HCEC 1CT (cell line): ENCODE measurements at regions not wholly inside any gene's neighbourhood (a gene's known extent, or its start where the extent isn't known, plus 50 kb on each side); places are given as distances from the start of the nearest gene placed in this dataset.
"Not testable (repeated sequence)": the region's sequence is repeated elsewhere in the genome, so short reads cannot be mapped to it uniquely, and the experiment has no call there.

ENCODE experiments used
- DNase-seq: peaks from one replicate; pipeline ENCODE4 v3.0.0-alpha.2; 2017

DNA sequence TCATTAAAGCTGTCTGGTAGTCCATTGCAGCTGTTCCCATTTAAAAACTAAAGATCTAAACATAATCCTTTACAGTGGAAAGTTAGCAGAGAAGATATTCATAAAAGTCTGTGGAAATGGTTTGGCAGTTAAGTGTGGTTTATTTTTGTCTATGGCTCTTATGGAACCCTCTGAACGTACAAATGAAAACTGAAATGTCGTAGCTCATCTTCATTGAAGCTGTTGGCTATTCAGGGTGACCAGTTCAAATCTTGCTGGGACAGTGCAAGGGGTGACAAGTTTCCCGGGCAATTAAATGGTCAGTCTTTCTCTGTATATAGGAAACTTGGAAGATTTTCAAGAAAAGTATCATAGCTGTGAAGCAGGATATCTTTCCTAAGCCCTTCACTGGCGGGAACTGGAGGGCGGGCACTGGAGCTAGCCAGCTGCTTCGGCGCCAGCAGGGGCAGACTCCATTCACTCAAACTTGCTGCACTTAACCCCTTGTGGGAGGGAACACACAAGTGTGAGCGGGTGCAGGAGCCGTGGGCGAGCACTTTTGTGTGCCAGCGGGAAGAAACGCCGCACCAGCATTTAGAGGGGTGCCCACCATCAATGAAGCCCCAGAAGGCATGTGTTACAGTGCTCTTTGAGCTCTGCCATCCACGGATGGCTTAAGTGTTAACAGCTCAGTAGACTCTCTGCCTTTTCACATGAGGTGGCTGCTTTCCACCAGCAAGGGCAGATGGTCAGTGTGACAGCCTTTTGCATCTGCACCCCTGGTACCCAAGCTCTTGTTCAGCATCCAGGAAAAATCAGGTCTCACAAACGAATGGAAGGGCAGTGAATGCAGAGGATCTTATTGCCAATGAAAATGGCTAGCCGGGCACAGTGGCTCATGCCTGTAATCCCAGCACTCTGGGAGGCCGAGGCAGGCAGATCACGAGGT is 232.1 kb upstream of the KAZN start:
- no peak for DNase-seq

- no peak for DNase-seq
Measured at GRCh38 chr1:14367451-14367850, 231.0 kb upstream of the KAZN start.

GRCh38 chr1:14369526-14370213 is 228.8 kb upstream of the KAZN start:
- no peak for DNase-seq

GRCh38 chr1:14371771-14372497 is 226.6 kb upstream of the KAZN start:
- no peak for DNase-seq

- no peak for DNase-seq
Measured at GRCh38 chr1:14372526-14372925, 226.0 kb upstream of the KAZN start.

DNA sequence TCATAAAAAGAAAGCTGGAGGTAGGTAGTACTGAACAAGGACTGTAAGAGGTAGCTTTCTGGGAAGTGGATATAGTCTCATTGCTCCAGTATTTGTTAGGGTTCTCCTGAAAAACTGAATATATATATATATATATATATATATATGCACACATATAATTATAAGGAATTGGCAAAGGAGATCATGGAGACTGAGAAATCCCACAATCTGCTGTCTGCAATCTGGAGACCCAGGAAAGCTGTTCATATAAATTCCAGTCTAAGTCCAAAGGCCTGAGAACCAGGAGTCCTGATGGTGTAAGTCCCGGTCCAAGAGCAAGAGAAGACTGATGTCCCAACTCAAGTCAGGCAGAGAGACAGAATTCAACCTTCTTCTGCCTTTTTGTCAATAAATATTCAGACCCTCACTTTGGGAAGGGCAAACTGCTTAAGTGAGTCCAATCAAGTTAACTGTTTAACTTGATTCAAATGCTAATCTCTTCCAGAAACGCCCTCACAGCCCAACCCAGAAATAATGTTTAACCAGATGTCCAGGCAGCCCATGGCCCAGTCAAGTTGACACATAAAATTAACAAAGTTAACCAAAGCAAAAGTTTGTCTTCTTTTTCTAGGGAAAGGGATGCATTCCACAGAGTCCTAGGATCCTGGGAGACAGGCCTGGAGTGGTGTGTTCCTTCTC is 225.3 kb upstream of the KAZN start:
- no peak for DNase-seq

DNA sequence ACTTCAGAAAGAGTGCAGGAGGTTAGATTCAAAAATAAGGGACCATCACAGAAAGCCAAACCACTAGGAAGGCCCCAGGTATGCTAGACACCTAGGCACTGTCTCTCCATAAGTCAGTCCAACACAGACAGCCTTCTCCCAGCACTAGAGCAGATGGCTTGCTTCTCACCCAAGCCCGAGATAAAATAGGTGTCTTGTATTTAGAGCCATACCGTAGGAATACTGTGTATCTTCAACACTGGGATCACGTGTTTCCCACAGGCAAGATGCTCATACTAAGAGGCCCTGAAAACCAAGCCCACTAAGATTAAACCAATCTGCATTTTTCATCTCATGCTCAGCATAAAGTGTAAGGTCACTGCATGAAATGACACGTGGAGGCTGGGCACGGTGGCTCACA is 223.3 kb upstream of the KAZN start:
- no peak for DNase-seq

DNA sequence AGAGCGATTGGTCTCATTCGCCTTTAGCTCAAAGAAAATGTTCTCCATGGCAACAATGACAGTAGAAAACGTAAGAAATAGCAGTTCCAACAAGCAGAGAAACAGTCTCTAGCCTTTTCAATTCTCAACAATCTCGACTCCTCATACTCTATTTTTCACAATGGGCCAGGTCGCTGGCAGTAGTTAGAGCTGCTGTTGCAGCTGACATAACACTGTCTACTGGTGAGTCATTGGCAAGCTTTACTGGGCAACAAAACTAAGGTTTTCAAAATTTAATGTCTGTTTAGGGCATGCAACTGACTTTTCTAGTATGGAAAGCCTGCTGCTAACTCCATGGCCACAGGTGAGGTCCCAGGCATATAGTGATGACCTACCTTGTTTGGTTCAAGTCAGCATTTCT is 221.1 kb upstream of the KAZN start:
- DNase-seq, result no peak

- no peak for DNase-seq
Measured at GRCh38 chr1:14380408-14380807, 218.1 kb upstream of the KAZN start.

DNA sequence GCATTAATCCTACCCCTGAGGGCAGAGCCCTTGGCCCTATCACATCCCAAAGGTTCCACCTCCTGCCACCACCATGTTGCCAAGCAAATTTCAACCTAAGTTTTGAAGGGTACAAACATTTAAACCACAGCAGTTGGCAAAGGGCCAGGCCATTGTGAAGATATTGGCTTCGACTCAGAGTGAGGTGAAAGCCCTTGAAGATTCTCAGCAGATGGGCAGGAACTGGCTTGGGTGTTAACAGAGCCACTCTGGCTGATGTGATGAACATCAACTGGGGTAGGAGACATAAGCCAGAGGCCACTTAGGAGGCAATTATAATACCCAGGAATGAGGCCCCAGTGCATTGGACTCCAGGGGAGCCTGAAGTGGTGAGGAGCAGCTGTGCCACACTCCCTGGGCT is 207.7 kb upstream of the KAZN start:
- DNase-seq, result no peak

GRCh38 chr1:14392161-14392858 is 206.2 kb upstream of the KAZN start:
- DNase-seq, result no peak

DNA sequence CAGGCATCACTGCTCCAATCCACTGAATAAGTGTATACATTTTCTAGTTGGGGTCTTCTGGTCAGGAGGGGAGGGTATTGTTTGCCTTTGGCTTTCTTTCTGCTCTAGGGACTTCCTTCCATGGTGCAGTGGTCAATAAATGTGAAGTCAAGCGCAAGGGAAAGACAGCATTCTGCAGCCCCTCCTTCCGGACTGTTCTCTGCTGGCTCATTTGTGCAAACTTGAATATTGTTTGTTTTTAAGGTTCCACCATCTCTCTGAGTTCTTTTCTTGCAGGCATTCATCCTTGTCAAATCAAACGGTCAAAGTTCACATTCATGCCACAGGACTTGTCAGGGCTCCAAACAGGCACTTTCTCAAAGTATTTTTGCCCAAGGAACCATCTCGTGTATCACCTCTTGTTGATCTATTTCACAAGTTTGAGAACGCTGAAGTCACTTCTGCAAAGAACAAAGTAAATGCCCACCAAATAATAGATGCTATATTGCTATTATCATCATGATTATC is 205.6 kb upstream of the KAZN start:
- DNase-seq, result no peak

DNA sequence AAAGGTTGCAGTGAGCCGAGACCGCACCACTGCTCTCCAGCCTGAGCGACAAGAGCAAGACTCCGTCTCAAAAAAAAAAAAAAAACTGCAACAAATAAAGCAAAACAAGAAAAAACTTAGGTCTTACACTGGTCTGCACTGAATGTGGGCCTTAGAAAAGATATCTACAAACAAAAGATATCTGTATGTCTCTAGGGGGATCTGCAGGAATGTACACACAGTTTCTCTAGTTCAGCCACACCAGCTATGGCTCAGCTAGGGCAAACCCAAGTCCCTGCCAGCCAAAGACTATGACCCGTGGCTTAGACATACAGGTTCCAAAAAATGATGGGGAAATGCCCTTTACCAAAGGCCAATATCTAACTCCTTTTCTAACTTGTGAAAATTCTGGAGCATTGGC is 202.4 kb upstream of the KAZN start:
- DNase-seq, result no peak

DNA sequence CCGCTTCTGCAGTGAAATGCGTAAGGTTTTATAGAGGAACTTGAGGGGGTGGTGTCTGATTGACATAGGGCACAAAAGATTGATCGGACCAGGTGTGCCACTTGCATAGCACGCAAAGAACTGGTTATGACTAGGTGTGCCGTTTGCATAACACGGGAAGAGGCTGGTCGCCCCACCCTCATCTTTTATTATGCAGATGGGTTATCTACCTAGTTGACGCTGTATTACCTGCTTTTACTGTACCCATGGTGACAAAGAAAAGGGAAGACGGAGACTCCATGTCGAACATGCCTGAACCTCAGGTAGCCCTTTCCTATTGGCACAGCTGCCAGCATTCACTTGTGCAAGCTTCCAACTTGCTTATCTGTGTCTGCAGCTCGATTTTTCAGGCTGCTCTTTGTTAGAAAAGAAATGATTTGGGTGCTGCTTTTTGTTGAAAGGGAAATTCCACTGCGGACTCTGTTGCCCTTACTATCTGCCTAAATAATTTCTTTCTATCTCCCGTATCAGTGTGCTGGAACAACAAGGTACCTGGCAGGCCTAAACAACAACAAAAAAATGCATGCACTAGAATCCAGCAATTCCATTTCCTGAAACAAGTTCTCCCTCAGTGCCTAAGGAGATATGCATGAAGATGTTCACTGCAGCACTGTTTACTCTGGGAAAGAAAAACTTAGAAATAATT is 194.4 kb upstream of the KAZN start:
- DNase-seq, result no peak

DNA sequence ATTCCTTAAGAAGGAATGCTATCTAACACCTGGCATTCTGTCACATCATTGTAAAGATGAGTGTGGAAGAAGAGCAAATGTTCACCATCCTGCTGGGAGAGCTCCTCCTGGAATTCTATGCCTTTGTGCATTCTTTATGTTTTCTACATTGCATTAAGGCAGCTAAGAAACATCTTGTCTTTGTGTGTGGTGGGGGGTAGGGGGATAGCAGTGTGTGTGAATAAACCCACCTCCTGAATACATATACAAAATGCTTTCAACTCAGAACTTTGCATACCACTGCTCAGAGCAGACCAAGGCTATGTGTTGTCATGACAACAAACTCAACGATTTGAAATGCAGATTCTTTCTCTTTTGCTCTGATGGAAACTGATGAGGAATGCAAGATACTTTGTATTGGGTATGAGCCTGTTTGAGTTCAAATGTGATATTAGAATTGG is 193.6 kb upstream of the KAZN start:
- no peak for DNase-seq

DNA sequence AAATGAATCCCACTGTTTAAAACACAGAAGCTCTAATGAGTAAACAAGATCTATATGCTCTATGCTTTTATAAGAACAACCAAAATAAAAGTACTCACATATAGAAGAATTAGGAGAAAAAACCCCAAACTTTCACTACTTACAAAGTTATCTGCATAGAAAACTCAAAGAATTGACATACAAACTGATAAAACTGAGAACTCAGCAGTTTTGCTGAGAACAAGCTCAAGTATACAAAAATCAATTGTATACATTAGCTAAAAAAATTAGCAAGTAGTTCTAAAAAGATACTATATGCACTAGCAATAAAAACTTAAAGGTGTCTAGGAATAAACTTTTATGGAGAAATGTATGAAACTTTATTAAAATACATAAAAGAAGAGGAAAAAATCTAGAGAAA is 186.2 kb upstream of the KAZN start:
- no peak for DNase-seq

DNA sequence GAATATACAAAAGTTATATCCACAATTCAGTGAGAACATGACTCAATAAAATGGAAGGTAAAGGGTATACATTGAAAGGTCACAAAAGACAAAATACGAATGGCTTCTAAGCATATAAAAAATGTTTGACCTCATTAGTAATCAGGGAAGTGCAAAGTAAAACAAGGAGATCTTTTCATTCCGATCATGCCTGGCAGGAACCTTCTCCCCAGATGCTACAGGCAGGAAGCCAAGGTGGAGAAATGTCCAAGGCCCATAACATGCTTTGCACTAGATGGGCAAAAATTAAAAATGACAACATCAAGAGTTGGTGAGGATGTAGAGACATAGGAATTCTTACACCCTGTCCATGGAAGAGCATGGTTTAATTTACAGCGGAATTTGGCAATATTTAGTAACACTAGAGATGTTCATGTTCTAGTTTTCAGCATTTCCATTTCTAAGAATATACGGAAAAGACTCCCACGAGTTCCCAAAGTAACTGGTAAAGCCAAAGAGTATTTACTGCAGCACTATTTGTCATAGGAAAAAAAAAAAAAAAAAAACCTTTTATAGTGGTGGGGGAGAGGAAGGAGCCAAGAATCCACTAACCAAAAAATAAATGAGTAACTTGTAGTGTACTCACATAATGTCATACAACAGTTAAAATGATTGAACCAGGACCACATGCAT is 184.5 kb upstream of the KAZN start:
- DNase-seq, result no peak

DNA sequence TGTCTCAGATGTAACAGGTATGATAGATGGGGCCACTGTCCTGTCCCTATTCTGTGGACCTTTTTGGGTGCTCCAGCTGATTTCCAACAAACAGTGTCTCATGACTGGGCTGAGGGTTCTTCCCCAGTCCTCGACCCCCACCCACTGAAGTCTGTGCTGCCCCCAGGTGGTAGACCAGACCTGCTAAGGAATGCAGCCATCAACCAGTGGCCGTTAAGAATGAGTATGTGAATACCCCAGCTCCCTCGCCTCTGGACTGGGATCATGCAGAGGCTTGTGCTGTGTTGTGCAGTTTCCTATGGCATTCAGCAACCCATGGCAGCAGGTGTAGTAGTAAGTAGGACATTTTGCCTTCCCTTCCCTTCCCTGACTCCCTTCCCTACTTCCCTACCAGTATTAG is 183.1 kb upstream of the KAZN start:
- no peak for DNase-seq

- not testable (repeated sequence) for DNase-seq
Measured at GRCh38 chr1:14419778-14420218, 178.7 kb upstream of the KAZN start.

DNA sequence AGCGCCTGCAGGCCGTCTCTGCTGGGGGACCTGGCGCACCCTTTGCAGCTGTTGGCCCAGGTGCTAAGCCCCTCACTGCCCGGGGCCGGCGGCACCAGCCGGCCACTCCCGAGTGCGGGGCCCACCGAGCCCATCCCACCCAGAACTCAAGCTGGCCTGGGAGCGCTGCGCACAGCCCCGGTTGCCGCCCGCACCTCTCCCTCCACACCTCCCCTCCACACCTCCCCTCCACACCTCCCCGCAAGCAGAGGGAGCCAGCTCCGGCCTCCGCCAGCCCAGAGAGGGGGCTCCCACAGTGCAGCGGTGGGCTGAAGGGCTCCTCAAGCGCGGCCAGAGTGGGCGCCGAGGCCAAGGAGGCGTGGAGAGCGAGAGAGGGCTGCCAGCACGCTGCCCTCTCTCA is 177.8 kb upstream of the KAZN start:
- DNase-seq, result no peak
